GM12878 (cell line): ENCODE measurements at regions not wholly inside any gene's neighbourhood (a gene's known extent, or its start where the extent isn't known, plus 50 kb on each side); places are given as distances from the start of the nearest gene placed in this dataset.
A peak's percentile ranks its signal among the peaks of the same experiment; 100 is the strongest.

Experiments
- ATAC-seq: fragments of 200-7000 bp; cut with Tn5 transposase; 3 replicates; pipeline ENCODE4 v1.9.1; 2020; ENCODE audit warnings: mild to moderate bottlenecking, moderate library complexity
- BruUV-seq: library from RNA; stranded (reverse); fragments of 400-500 nt; replicated peaks from 2 replicates; lab custom pipeline; 2021; lab: Mats Ljungman, UMichigan
- CTCF ChIA-PET: fragments of 300-600 bp; sonication (Branson Sonifier 250); formaldehyde crosslinking; extraction: SDS; loops from one replicate; lab custom pipeline; 2021; ENCODE audit warnings: inconsistent platforms; lab: Yijun Ruan, JAX
- POLR2A ChIA-PET: fragments of 350-600 bp; formaldehyde crosslinking; extraction: SDS; loops from one replicate; lab custom pipeline; 2021; ENCODE audit warnings: inconsistent platforms; lab: Charles Lee
- RAD21 ChIA-PET: fragments of 300-600 bp; sonication (Branson Sonifier 250); formaldehyde crosslinking; loops from one replicate; lab custom pipeline; 2023; ENCODE audit warnings: antibody characterized with exemption; ENCODE audit not compliant: unreplicated experiment; lab: Charles Lee
- SMC1A ChIA-PET: fragments of 300-600 bp; sonication (Branson Sonifier 250); formaldehyde crosslinking; loops from one replicate; lab custom pipeline; 2023; ENCODE audit not compliant: unreplicated experiment, uncharacterized antibody; lab: Charles Lee
- DNase-seq: peaks from one replicate; pipeline ENCODE4 v3.0.0-alpha.2; 2011; ENCODE audit warnings: low read depth, low spot score
- FAIRE-seq: peaks from 3 replicates; lab custom pipeline; 2011; peaks lifted over from hg19 to GRCh38; lab: Jason Lieb, UNC
- H2AFZ ChIP-seq: 2 replicates; pipeline ENCODE4 v1.6.0; 2011; ENCODE audit warnings: low read depth, low read length, control low read depth; ENCODE audit not compliant: control insufficient read depth
- H3K27ac ChIP-seq: 2 replicates; pipeline ENCODE4 v1.5.1; 2011; ENCODE audit warnings: control low read depth; ENCODE audit not compliant: control insufficient read depth, insufficient read depth
- H3K27me3 ChIP-seq, 2 experiments: replicated peaks in 1 of 2; 2 replicates each; pipeline versions ENCODE4 v1.6.0 to v1.6.1; 2011; ENCODE audit warnings: low read length in 1 of 2; ENCODE audit not compliant: control insufficient read depth in 2 of 2, insufficient read depth in 2 of 2
- H3K36me3 ChIP-seq, 2 experiments: 2 replicates each; pipeline ENCODE4 v1.5.1; 2011; ENCODE audit warnings: low read length in 1 of 2; ENCODE audit not compliant: control insufficient read depth in 2 of 2, insufficient read depth in 2 of 2
- H3K4me1 ChIP-seq: 2 replicates; pipeline ENCODE4 v1.6.1; 2011; ENCODE audit warnings: mild to moderate bottlenecking, low read length, moderate library complexity, mixed read lengths; ENCODE audit not compliant: control insufficient read depth, insufficient read depth
- H3K4me2 ChIP-seq: 2 replicates; pipeline ENCODE4 v1.6.0; 2011; ENCODE audit warnings: control low read depth; ENCODE audit not compliant: control insufficient read depth, insufficient read depth
- H3K4me3 ChIP-seq: fragments of 200-600 bp; sonication (generic); 2 replicates; pipeline ENCODE4 v1.5.1; 2016
- H3K79me2 ChIP-seq: 2 replicates; pipeline ENCODE4 v1.6.0; 2011; ENCODE audit warnings: low read length; ENCODE audit not compliant: control insufficient read depth, insufficient read depth
- H3K9ac ChIP-seq: 2 replicates; pipeline ENCODE4 v1.8.0; 2011; ENCODE audit warnings: low read length, control low read depth, mixed read lengths; ENCODE audit not compliant: control insufficient read depth, insufficient read depth
- H3K9me3 ChIP-seq: replicated peaks from 3 replicates; pipeline ENCODE4 v1.5.1; 2011; ENCODE audit warnings: mild to moderate bottlenecking, low read length; ENCODE audit not compliant: control insufficient read depth, insufficient read depth
- H4K20me1 ChIP-seq: 2 replicates; pipeline ENCODE4 v1.6.0; 2011; ENCODE audit not compliant: control insufficient read depth, insufficient read depth
- ATF7 ChIP-seq: fragments of 450-650 bp; IDR thresholded peaks from 2 replicates; pipeline ENCODE4 v1.6.1; 2016; ENCODE audit warnings: low read depth, mild to moderate bottlenecking
- MYB ChIP-seq: fragments of 150-350 bp; IDR thresholded peaks from 2 replicates; pipeline ENCODE4 v1.6.1; 2014; ENCODE audit warnings: mild to moderate bottlenecking, low read depth, low read length, borderline replicate concordance
- RCOR1 ChIP-seq: conservative IDR thresholded peaks from 2 replicates; pipeline ENCODE4 v1.6.1; 2012; ENCODE audit warnings: low read depth, low read length, improper control_type of control experiment
- SMC3 ChIP-seq: IDR thresholded peaks from 2 replicates; pipeline ENCODE4 v1.6.1; 2011; ENCODE audit warnings: low read length, improper control_type of control experiment, borderline replicate concordance
- ZNF24 ChIP-seq: fragments of 450-650 bp; IDR thresholded peaks from 2 replicates; pipeline ENCODE4 v1.6.1; 2017; ENCODE audit warnings: antibody characterized with exemption, mild to moderate bottlenecking
- ZNF274 ChIP-seq: IDR thresholded peaks from one replicate; pipeline ENCODE4 v1.8.0; 2011; ENCODE audit not compliant: insufficient read length, insufficient read depth
- WGBS: methylation state at CpG from one replicate; pipeline ENCODE4 v1.1.6; 2016; ENCODE audit warnings: low lambda C conversion rate; ENCODE audit not compliant: insufficient replicate concordance, insufficient coverage; ENCODE audit errors: missing lambda C conversion rate; 5-methylcytosine and 5-hydroxymethylcytosine counted together
- in situ Hi-C: fragments of 300-500 bp; cut with MboI; formaldehyde crosslinking; loops from 9 replicates; pipeline ENCODE4 v1.14.3; 2018; ENCODE audit warnings: mixed read lengths
- intact Hi-C: fragments of 100-400 bp; cut with micrococcal nuclease; formaldehyde crosslinking; loops from one replicate; pipeline ENCODE4 v1.14.2; 2022; ENCODE audit not compliant: unreplicated experiment
- TF ChIP-seq, protein P1 (sequence below): IDR thresholded peaks from 2 replicates; pipeline ENCODE4 v1.6.1; 2012; ENCODE audit warnings: improper control_type of control experiment, low read depth, low read length; ENCODE audit not compliant: insufficient replicate concordance

DNA sequence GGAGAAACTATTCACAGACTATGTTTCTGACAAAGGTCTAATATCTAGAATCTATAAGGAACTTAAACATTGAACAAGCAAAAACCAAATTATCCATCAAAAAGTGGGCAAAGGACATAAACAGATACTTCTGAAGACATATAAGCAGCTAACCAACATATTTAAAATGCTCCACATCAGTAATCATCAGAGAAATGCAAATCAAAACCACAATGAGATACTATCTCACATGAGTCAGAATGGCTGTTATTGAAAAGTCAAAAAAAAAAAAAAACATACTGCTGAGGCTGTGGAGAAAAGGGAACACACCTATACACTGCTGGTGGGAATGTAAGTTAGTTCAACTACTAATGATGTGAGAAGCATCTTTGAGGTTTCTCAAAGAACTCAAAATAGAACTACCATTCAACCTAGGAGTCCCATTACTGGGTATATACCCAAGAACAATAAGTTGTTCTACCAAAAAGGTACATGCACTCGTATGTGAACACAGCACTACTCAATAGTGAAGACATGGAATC is 220.4 kb upstream of the TFPI start:
- WGBS, result 0% methylated on average over 1 of the region's 1 CpG
- no peak overlapping the region for H3K4me2 ChIP-seq
- POLR2A ChIA-PET, result no interaction called here

DNA sequence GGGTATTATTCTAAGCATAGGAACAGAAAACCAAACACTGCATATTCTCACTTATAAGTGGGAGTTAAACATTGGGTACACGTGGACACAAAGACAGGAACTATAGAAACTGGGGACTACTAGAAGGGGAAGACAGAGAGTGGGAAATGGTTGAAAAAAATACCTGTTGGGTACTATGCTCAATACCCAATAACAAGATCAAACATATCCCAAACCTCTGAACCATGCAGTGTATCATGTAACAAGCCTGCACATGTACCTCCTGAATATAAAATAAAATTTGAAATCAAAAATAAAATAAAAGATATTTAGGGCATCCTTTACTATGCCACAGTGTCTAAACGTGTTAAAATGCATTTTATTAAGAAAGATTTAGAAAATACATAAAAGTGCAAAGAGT is 221.0 kb upstream of the TFPI start:
- FAIRE-seq, result no peak
- RAD21 ChIA-PET, result no interaction called here
- no peak overlapping the region for H3K9ac ChIP-seq
- H3K9me3 ChIP-seq, result no peaks in the 10 kb centered on the region
- WGBS, result 0% methylated on average over 2 of the region's 2 CpGs
- SMC1A ChIA-PET, result no interaction called here
- TF ChIP-seq ZNF274 (no peak), SMC3 (no peak), ATF7 (no peak), RCOR1 (no peak), ZNF24 (no peak)
- TF ChIP-seq, protein P1, sequence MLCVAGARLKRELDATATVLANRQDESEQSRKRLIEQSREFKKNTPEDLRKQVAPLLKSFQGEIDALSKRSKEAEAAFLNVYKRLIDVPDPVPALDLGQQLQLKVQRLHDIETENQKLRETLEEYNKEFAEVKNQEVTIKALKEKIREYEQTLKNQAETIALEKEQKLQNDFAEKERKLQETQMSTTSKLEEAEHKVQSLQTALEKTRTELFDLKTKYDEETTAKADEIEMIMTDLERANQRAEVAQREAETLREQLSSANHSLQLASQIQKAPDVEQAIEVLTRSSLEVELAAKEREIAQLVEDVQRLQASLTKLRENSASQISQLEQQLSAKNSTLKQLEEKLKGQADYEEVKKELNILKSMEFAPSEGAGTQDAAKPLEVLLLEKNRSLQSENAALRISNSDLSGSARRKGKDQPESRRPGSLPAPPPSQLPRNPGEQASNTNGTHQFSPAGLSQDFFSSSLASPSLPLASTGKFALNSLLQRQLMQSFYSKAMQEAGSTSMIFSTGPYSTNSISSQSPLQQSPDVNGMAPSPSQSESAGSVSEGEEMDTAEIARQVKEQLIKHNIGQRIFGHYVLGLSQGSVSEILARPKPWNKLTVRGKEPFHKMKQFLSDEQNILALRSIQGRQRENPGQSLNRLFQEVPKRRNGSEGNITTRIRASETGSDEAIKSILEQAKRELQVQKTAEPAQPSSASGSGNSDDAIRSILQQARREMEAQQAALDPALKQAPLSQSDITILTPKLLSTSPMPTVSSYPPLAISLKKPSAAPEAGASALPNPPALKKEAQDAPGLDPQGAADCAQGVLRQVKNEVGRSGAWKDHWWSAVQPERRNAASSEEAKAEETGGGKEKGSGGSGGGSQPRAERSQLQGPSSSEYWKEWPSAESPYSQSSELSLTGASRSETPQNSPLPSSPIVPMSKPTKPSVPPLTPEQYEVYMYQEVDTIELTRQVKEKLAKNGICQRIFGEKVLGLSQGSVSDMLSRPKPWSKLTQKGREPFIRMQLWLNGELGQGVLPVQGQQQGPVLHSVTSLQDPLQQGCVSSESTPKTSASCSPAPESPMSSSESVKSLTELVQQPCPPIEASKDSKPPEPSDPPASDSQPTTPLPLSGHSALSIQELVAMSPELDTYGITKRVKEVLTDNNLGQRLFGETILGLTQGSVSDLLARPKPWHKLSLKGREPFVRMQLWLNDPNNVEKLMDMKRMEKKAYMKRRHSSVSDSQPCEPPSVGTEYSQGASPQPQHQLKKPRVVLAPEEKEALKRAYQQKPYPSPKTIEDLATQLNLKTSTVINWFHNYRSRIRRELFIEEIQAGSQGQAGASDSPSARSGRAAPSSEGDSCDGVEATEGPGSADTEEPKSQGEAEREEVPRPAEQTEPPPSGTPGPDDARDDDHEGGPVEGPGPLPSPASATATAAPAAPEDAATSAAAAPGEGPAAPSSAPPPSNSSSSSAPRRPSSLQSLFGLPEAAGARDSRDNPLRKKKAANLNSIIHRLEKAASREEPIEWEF, result no peak
- in situ Hi-C loops (no loop called here), intact Hi-C loops (no loop called here)
- H3K4me1 ChIP-seq, result no peaks in the 10 kb centered on the region
- H3K27me3 ChIP-seq, result no peaks in the 10 kb centered on the region
- no peak overlapping the region for H2AFZ ChIP-seq
- CTCF ChIA-PET, result no interaction called here
- POLR2A ChIA-PET, result no interaction called here
- H3K4me3 ChIP-seq, result no peak overlapping the region
- H3K4me2 ChIP-seq, result no peak overlapping the region
- no peaks in the 10 kb centered on the region for H3K36me3 ChIP-seq
- no peak overlapping the region for H3K27ac ChIP-seq
- DNase-seq, result no peak
- no TSS peak for BruUV-seq
- no peak for ATAC-seq
- no peaks in the 10 kb centered on the region for H4K20me1 ChIP-seq
- no peaks in the 10 kb centered on the region for H3K79me2 ChIP-seq

More for the DNA sequence above, 220.4 kb upstream of the TFPI start:
- intact Hi-C loops, result no loop called here
- FAIRE-seq (no peak), ATAC-seq (peak; percentile 63), DNase-seq (no peak)
- no peaks in the 10 kb centered on the region for H4K20me1 ChIP-seq
- H3K4me3 ChIP-seq, result no peak overlapping the region
- SMC1A ChIA-PET, result no interaction called here
- in situ Hi-C loops, result no loop called here
- H3K36me3 ChIP-seq, result no peaks in the 10 kb centered on the region
- H3K4me1 ChIP-seq, result no peaks in the 10 kb centered on the region
- peak; percentile 28; the same call in 1 of the 2 replicates for TF ChIP-seq ATF7
- TF ChIP-seq MYB, result no peak
- BruUV-seq, result no TSS peak
- H3K9ac ChIP-seq, result no peak overlapping the region
- RAD21 ChIA-PET, result no interaction called here
- no peaks in the 10 kb centered on the region for H3K9me3 ChIP-seq
- H2AFZ ChIP-seq, result no peak overlapping the region
- no peak overlapping the region for H3K27ac ChIP-seq
- CTCF ChIA-PET, result interaction anchor here (0.6 kb wide), 1 partner anchor 248 kb away, joined by 4 read pairs; no protein-coding TSS in a partner anchor
- no peaks in the 10 kb centered on the region for H3K79me2 ChIP-seq
- H3K27me3 ChIP-seq, result no peaks in the 10 kb centered on the region
